Stomach (tissue), 8 donors: ENCODE measurements at regions not wholly inside any gene's neighbourhood (a gene's known extent, or its start where the extent isn't known, plus 50 kb on each side); places are given as distances from the start of the nearest gene placed in this dataset.

ENCODE experiments used
- DNase-seq, 2 donors: peaks; one replicate each; pipeline versions ENCODE4 v3.0.0 to v3.0.0-alpha.2; 2013 to 2019
- H3K27ac ChIP-seq, 5 donors: fragments of 200-600 bp in 4 of 5; sonication (generic) in 4 of 5; one replicate each; pipeline ENCODE4 v1.5.1; 2013 to 2019; ENCODE audit warnings: mild to moderate bottlenecking in 1 of 5, moderate library complexity in 1 of 5
- H3K27me3 ChIP-seq, 3 donors: fragments of 200-600 bp; sonication (generic); one replicate each; pipeline ENCODE4 v1.5.1; 2017 to 2019; ENCODE audit warnings: mixed run types in 1 of 3
- H3K36me3 ChIP-seq, 4 donors: fragments of 200-600 bp; sonication (generic); 1 replicate in 3 of 4; 2 replicates in 1 of 4; pipeline ENCODE4 v1.5.1; 2016 to 2019
- H3K4me1 ChIP-seq, 4 donors: fragments of 200-600 bp; sonication (generic); one replicate each; pipeline ENCODE4 v1.5.1; 2016 to 2019
- H3K4me3 ChIP-seq, 4 donors: fragments of 200-600 bp; sonication (generic) in 3 of 4; one replicate each; pipeline ENCODE4 v1.5.1; 2016 to 2019; ENCODE audit warnings: mild to moderate bottlenecking in 1 of 4
- H3K9me3 ChIP-seq, 4 donors: fragments of 200-600 bp; sonication (generic); one replicate each; pipeline ENCODE4 v1.5.1; 2016 to 2019
- CTCF ChIP-seq, 7 experiments: fragments of 450-650 bp in 4 of 7; fragments of 200-600 bp in 3 of 7; sonication (generic) in 3 of 7; IDR thresholded peaks; one replicate each; pipeline ENCODE4 v1.5.1; 2016 to 2019; ENCODE audit warnings: antibody characterized with exemption in 7 of 7, control low read depth in 2 of 7, mild to moderate bottlenecking in 1 of 7
- EP300 ChIP-seq: sonication (generic); formaldehyde crosslinking; IDR thresholded peaks from one replicate; pipeline ENCODE4 v1.6.1; 2017; ENCODE audit warnings: antibody characterized with exemption
- POLR2A ChIP-seq, 4 donors: fragments of 450-650 bp; IDR thresholded peaks; one replicate each; pipeline ENCODE4 v1.6.1; 2016; ENCODE audit warnings: antibody characterized with exemption in 4 of 4, control low read depth in 2 of 4, mild to moderate bottlenecking in 1 of 4, moderate library complexity in 1 of 4
- POLR2AphosphoS5 ChIP-seq, 3 donors: sonication (generic); formaldehyde crosslinking; IDR thresholded peaks; one replicate each; pipeline ENCODE4 v1.6.1; 2016; ENCODE audit warnings: antibody characterized with exemption in 3 of 3
- WGBS, 5 donors: extraction: QIAGEN DNeasy Blood & Tissue Kit in 3 of 5; methylation state at CpG; one replicate each; pipeline versions ENCODE4 v1.1.5 to v1.1.7; 2013 to 2018; 5-methylcytosine and 5-hydroxymethylcytosine counted together
- intact Hi-C: fragments of 100-400 bp; cut with DNase I; formaldehyde crosslinking; loops from one replicate; pipeline ENCODE4 v1.15.1; 2023; ENCODE audit warnings: low total_unique reads
- donor health status: healthy with polysubstance abuse.
- donor health status: Bipolar disorder and iron deficiency.
- donor health status: healthy.

- WGBS, 5 donors = 41 to 58% (median 49%) methylated on average over 7 of the region's 7 CpGs
- Histone ChIP-seq H3K36me3 (no peaks in the 10 kb centered on the region), H3K9me3 (no peaks in the 10 kb centered on the region), H3K4me3 (no peak overlapping the region), H3K4me1 (peaks cover 0 to 13% (median 0%) of the 10 kb centered on the region in 4 donors), H3K27me3 (no peaks in the 10 kb centered on the region), H3K27ac (no peak overlapping the region)
- DNase-seq = peak in 1 of 2 donors; percentile 32
- intact Hi-C loops = loop anchor here (10.0 kb wide), 1 partner anchor 56 kb away; no protein-coding TSS in a partner anchor
- TF ChIP-seq POLR2A (IDR thresholded peaks at IDR 0.05) (no peak), POLR2AphosphoS5 (IDR thresholded peaks at IDR 0.05) (no peak), EP300 (no peak), CTCF (IDR thresholded peaks at IDR 0.05) (no peak)
These were observed 213.9 kb upstream of the SSTR4 start for GRCh38 chr20:22821081-22821727.

GRCh38 chr20:22821796-22822195, 213.3 kb upstream of the SSTR4 start:
- no peak for TF ChIP-seq CTCF (IDR thresholded peaks at IDR 0.05)
- TF ChIP-seq EP300 = no peak
- no peak for TF ChIP-seq POLR2A (IDR thresholded peaks at IDR 0.05)
- TF ChIP-seq POLR2AphosphoS5 (IDR thresholded peaks at IDR 0.05) = no peak
- H3K4me1 ChIP-seq = peaks cover 0 to 13% (median 0%) of the 10 kb centered on the region in 4 donors
- intact Hi-C loops = loop anchor here (10.0 kb wide), 1 partner anchor 57 kb away; no protein-coding TSS in a partner anchor
- no peaks in the 10 kb centered on the region for H3K36me3 ChIP-seq
- WGBS, 5 donors = 68 to 76% (median 72%) methylated on average over 4 of the region's 4 CpGs
- no peak overlapping the region for H3K27ac ChIP-seq
- H3K9me3 ChIP-seq = no peaks in the 10 kb centered on the region
- H3K4me3 ChIP-seq = no peak overlapping the region
- H3K27me3 ChIP-seq = no peaks in the 10 kb centered on the region
- no peak for DNase-seq

DNA sequence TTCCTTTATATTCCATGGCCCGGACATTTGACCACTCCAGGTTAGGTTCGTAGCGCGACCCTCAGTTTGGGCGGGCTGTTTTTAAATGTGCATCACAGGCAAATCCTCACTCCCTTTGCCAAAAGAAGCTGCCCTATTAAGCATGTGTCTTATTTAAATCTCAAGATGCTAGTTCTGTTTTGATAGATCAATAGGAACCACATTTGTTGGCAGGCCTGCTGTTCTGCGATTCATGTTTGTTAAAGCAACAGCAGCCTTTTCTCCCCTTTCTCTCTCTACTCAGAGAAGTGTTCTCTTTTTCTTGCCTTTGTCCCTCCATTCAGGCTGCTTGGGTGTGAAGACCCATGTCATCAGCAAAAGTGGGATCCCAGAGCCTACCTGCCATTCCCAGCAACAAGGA, 212.0 kb upstream of the SSTR4 start:
- intact Hi-C loops = loop anchor here (10.0 kb wide), 1 partner anchor 58 kb away; no protein-coding TSS in a partner anchor
- H3K4me1 ChIP-seq = peaks cover 0 to 13% (median 0%) of the 10 kb centered on the region in 4 donors
- no peak for DNase-seq
- no peaks in the 10 kb centered on the region for H3K36me3 ChIP-seq
- no peaks in the 10 kb centered on the region for H3K9me3 ChIP-seq
- no peaks in the 10 kb centered on the region for H3K27me3 ChIP-seq
- no peak overlapping the region for H3K4me3 ChIP-seq
- H3K27ac ChIP-seq = no peak overlapping the region
- WGBS, 5 donors = 93 to 97% (median 97%) methylated on average over 6 of the region's 6 CpGs
- TF ChIP-seq CTCF (IDR thresholded peaks at IDR 0.05) (no peak), POLR2A (IDR thresholded peaks at IDR 0.05) (no peak), POLR2AphosphoS5 (IDR thresholded peaks at IDR 0.05) (no peak), EP300 (no peak)

- Histone ChIP-seq H3K27ac (no peak overlapping the region), H3K4me3 (no peak overlapping the region), H3K27me3 (no peaks in the 10 kb centered on the region), H3K9me3 (no peaks in the 10 kb centered on the region), H3K36me3 (no peaks in the 10 kb centered on the region), H3K4me1 (peaks cover 0 to 13% (median 0%) of the 10 kb centered on the region in 4 donors)
- no peak for TF ChIP-seq POLR2A (IDR thresholded peaks at IDR 0.05)
- no peak for TF ChIP-seq CTCF (IDR thresholded peaks at IDR 0.05)
- no peak for TF ChIP-seq POLR2AphosphoS5 (IDR thresholded peaks at IDR 0.05)
- no peak for TF ChIP-seq EP300
- WGBS, 5 donors = 64 to 73% (median 70%) methylated on average over 3 of the region's 3 CpGs
- no peak for DNase-seq
- intact Hi-C loops = loop anchor here (10.0 kb wide), 1 partner anchor 59 kb away; no protein-coding TSS in a partner anchor
These were observed 211.0 kb upstream of the SSTR4 start for GRCh38 chr20:22824077-22824476.
